ENCODE measurements at regions not wholly inside any gene's neighbourhood (a gene's known extent, or its start where the extent isn't known, plus 50 kb on each side); places are given as distances from the start of the nearest gene placed in this dataset.

DNA sequence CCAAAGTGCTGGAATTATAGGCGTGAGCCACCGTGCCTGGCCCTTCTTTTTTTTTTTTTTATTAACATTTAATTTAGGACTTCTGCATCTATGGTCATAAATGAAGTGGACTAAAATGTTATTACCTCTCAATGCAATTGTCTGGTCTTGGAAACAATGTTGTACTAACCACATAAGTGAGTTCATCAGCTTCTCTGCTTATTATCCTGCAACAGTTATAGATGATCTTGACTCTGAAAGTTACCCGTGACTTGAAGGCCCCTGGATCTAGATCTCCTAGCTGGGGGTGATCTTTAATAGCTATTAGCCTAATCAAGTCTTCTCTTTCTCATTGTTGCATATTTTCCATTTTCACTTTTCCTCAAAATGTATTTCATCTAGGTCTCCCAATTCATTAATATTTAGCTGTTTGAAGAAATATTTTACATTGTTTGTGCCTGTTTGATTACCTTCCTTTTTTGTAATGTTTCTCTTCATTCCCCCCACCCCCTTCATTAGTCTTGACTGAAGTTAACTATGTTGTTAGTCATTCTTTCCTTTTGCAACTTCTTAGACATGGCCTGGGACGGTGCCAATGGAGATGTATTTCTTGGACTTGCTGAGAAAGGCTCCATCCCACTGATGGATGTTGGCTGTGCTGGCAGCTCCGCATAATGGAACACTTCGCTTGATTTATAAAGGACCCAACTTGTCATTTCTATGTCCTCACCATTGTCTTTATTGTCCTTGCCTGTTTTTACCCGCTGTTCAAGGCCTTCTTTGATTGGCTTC, 141.6 kb upstream of the RIOK3 start:
- TF ChIP-seq, protein P1, sequence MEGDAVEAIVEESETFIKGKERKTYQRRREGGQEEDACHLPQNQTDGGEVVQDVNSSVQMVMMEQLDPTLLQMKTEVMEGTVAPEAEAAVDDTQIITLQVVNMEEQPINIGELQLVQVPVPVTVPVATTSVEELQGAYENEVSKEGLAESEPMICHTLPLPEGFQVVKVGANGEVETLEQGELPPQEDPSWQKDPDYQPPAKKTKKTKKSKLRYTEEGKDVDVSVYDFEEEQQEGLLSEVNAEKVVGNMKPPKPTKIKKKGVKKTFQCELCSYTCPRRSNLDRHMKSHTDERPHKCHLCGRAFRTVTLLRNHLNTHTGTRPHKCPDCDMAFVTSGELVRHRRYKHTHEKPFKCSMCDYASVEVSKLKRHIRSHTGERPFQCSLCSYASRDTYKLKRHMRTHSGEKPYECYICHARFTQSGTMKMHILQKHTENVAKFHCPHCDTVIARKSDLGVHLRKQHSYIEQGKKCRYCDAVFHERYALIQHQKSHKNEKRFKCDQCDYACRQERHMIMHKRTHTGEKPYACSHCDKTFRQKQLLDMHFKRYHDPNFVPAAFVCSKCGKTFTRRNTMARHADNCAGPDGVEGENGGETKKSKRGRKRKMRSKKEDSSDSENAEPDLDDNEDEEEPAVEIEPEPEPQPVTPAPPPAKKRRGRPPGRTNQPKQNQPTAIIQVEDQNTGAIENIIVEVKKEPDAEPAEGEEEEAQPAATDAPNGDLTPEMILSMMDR (IDR thresholded peaks at IDR 0.05; ENCODE audit: extremely low read depth, missing control alignments): no peak
- DNase-seq (ENCODE audit: low spot score): no peak

DNA sequence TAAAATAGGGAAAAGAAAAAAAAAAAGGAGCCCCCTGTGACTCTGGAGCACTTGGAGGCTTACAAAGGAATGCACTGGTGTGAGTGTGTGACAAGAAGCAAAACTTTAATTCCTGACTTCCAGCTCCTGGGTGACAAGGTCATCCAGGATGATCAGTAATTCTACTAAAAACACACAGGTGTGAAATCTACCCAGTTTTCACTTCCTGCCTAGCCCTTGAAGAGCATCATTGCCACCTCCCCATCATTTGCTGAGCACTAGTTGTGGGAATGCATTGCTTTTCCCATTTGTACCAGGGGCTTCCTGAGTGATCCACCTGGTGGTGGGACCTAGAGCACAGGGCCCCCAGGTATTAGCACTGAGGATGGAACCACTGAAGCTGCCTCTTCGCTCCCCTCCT, 139.7 kb upstream of the RIOK3 start:
- TF ChIP-seq, protein P1 (IDR thresholded peaks at IDR 0.05; ENCODE audit: extremely low read depth, missing control alignments): no peak
- DNase-seq (ENCODE audit: low spot score): no peak

DNA sequence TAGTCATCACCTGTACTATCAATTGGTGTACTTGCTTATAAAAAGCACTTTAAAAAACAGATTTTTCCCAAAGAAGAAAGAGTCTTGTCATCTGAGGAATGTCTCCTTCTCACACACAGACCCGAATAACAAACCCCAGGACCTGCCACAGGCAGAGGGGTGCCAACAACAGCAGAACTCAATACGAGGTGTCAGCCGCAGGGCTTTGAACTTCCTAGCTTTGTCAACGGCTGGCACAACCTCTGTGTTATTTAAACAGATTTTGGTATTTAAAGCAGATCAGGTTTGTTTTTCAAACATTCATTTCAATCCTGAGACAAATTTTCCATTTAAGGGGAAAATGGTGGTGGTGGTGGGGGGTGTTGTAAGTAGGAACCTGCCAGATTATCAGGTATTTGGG, 138.4 kb upstream of the RIOK3 start:
- TF ChIP-seq, protein P1 (IDR thresholded peaks at IDR 0.05; ENCODE audit: extremely low read depth, missing control alignments): no peak
- no peak for DNase-seq (ENCODE audit: low spot score)

DNA sequence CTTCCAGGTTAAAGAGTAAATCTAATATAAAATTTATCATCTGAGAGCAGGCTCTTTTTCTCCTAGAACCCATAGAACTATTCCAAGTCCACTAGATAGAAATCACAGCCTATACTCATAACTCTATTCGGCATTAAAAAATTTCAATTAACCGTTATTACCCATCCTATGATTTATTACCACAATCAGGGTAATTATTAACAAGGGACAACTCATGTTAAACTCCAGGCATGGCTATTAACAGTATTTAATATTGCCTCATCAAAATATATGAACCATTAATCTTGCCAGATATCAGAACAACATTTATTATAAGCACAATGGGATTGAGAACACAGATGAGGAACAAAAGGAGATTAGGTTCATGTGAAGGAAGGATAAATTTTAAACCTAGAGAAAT, 136.8 kb upstream of the RIOK3 start:
- DNase-seq (ENCODE audit: low spot score): no peak
- TF ChIP-seq, protein P1 (IDR thresholded peaks at IDR 0.05; ENCODE audit: extremely low read depth, missing control alignments): no peak

DNA sequence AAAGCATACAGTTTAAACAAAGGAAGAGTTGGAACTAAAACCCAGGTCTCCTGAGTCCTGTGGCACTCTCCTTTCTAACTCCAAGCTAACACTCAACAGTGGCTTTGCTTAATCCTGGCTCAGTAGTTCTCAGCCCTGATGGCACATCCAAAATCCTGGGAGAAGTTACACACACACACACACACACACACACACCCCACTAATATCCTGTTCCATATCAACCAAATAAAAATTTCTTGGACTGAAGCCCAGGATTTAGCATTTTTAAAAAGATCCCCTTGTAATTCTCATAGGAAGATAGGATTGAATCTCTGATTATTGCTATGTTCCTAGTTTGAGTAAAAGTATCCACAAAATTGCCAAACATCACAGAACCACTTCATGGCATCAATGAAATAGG, 136.1 kb upstream of the RIOK3 start:
- no peak for DNase-seq (ENCODE audit: low spot score)
- TF ChIP-seq, protein P1 (IDR thresholded peaks at IDR 0.05; ENCODE audit: extremely low read depth, missing control alignments): no peak

DNA sequence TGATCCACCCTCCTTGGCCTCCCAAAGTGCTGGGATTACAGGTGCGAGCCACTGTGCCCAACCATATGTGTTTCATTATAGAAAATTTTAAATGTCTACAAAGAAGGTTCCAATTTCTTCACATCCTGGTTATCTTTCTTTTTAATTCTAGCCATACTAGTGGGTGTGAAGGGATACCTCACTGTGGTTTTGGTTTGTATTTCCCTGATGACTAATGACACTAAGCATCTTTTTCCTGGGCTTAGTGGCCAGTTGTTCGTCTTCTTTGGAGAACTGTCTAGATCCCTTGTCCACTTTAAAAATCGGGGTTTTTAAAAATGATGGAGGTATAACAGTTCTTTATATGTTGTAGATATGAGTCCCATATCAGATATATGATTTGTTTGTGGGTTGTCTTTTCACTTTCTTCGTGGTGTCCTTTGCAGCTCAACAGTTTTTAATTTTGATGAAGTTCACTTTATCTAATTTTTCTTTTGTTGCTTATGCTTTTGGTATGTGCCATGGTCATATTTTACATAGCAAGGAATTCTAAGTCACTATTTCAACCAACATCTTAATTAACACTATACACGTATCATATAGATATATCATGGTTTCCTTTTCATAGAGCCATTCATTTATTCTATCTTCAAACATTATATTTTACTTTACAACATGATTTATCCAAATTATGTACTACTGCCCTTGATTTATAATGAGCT, 135.0 kb upstream of the RIOK3 start:
- no peak for DNase-seq (ENCODE audit: low spot score)
- TF ChIP-seq, protein P1 (IDR thresholded peaks at IDR 0.05; ENCODE audit: extremely low read depth, missing control alignments): no peak

DNA sequence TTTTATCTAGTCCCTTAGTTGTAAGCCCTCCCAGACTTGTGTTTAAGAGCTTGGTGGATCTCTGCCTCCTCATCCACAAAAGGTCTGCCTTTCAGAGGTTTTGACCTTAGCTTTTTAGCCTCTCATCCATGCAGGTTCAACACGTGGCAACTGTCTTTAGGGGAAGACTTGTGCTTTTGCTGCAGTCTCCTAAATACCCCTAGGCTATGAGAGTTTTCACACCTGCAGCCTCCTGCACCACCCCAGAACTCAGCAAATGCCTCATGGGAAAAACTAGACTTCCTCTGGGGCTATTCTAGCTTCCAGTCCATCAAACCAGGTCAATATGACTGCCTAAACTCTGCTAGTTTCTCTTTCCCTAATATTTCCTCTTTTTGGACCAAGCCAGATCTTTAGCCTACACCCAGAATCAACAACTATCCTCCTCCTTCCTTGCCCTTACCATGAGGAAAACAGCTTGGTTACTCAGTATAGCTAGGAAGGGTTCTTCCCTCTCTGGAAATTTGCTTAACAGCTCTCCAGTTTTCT, 132.3 kb upstream of the RIOK3 start:
- TF ChIP-seq, protein P1 (IDR thresholded peaks at IDR 0.05; ENCODE audit: extremely low read depth, missing control alignments): no peak
- DNase-seq (ENCODE audit: low spot score): no peak

Data from GM20000 (cell line).